HG03280 (cell line): ENCODE measurements at regions not wholly inside any gene's neighbourhood (a gene's known extent, or its start where the extent isn't known, plus 50 kb on each side); places are given as distances from the start of the nearest gene placed in this dataset.
"Not testable (repeated sequence)": the region's sequence is repeated elsewhere in the genome, so short reads cannot be mapped to it uniquely, and the experiment has no call there.

ENCODE experiments used
- ATAC-seq: cut with Tn5 transposase; IDR thresholded peaks from one replicate; pipeline ENCODE4 v1.9.1; 2021; ENCODE audit warnings: mild to moderate bottlenecking, moderate library complexity; ENCODE audit not compliant: unreplicated experiment

DNA sequence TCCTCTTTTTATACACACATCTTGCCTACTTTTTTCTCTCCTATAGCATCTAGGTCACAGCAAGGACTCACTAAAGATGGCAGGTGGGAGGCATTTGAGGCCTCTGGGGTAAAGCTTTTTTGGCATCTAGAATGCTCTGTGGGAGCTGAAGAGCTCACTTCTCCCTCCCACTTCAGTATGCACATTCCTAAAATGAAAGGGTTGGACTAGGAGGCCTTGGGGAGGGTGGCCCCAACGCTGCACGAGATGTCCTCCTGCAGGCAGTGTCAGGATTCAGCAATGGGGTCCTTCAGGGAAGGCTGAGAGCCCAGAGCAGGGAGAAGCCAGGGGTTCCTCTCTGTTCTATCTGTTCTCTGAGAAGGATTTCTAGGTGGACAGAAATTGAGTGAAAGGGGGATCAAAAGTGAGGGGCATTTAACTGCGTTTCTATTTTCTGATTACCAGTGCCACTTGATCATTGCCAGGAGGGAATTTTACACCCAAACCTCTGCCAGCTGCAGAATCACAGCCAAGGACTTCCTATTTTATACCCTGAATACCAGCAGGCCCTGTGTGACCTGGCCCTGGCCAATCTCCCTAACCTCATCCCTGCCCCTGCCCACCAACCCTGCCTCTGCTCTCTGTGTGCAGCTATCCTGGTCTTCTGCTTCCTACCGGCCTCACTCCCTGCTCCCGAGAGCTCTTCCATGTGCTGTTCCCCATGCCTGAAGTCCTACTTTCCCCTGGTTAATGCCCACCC is 186.2 kb downstream of the CYP26B1 start:
- no peak for ATAC-seq

DNA sequence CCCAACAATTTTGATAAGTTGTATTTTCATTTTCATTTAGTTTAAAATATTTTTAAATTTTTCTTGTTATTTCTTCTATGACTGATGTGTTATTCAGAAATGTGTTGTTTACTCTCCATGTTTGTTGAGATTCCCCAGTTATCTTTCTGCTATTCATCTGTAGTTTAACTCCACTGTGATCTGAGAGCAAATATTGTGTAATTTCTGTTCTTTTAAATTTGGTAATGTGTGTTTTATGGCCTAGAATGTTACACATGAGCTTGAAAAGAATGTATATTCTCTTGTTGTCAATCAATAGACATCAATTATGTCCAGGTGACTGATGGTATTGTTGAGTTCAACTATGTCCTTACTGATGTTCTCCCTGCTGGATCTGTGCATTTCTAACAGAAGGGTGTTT is 188.2 kb downstream of the CYP26B1 start:
- ATAC-seq: no peak

DNA sequence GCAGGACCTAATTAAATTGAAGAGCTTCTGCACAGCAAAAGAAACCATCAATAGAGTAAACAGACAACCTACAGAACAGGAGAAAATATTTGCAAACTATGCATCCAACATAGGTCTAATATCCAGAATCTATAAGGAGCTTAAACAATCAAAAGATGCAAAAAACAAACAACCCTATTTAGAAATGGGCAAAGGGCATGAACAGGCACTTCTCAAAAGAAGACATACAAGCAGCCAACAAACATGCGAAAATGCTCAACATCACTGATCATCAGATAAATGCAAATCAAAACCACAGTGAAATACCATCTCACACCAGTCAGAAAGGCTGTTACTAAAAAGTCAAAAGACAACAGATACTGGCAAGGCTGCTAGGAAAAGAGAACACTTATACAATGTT is 189.2 kb downstream of the CYP26B1 start:
- not testable (repeated sequence) for ATAC-seq

DNA sequence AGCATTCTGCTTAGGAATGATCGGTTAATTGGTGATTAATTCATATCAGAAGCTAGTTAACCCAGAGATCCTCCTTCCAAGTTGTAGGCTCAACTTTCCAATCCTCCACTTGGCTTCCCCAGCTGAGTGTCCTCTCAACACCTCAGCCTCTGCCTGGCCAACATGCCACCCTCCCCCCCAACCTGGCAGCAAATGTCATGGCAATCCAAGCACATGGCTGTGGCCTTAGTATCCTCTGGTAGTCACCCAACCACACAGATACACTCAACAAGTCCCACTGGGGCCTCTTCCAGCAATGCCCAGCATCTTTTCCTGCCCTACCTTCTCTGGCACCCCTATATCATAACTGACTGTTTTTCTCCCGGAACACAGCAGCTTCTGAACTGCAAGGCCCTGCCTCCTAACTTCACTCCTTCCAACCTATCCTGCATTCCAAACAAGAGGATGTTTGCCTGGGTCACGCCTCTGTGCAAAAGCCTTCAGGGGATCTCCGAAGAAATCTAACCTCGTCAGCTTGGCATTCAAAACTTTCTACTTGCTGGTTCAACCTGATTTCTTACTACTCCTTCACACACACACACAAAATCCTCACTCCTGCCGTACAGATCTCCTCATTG is 195.0 kb downstream of the CYP26B1 start:
- no peak for ATAC-seq

GRCh38 chr2:71951718-71952404 is 195.8 kb downstream of the CYP26B1 start:
- no peak for ATAC-seq

DNA sequence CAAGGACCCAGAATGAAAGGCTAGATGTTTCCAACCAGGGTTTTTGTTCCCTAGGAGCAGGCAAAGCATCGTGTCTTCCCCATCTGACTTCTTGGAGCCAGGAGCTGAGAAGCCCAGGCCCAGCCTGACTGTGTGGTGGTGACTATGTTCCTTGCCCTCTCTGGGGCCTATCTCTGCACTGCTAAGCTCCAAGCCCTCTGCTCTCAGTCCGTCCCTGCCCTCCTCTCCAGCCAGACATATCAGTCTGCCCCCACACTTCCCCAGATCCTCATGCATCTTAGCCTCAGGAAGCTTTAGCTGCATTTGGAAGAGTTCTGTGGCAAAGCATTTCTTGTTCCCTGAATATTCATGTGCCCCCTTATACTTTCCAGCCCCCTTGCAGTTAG is 196.6 kb downstream of the CYP26B1 start:
- no peak for ATAC-seq

DNA sequence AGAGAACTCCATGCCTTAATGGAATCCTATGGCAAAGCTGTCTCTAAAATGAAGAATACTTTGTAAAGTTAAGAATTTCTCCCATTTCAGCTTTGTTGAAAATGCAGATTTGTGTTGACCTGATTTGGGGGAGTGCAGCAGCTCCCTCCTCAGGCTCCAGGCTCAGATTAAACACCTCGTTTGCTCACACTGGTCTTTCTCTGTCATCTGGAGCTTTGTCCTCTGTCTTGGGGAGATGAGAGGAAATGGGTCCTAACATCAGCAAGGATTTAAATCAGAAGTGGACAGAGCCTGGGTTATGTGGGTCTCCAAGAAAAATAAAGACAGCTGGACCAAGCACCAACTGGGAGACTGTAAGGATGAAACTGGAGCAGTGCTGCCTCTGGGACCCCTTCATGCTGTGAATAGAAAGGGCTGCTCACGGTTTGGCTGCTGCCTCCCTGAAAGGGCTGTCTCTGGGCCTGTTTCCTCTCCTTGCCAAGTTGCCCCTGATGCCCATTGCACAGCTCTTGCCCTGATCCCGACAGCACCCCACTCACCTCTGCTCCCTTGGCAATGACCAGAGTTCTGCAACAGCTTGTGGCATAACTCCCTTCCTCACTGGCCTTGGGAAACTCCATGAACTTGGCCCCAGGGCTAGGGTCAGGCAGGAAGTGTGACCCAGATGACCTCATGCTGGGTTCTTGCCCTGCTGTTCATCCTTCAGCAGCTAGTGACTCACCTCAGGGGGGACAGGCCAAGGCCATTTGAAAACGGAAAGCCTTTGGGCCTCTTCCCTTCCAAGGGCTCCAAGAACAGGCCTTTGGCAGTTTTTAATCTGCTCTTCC is 197.2 kb downstream of the CYP26B1 start:
- ATAC-seq: no peak

GRCh38 chr2:71949537-71949798 is 198.2 kb downstream of the CYP26B1 start:
- ATAC-seq: no peak

DNA sequence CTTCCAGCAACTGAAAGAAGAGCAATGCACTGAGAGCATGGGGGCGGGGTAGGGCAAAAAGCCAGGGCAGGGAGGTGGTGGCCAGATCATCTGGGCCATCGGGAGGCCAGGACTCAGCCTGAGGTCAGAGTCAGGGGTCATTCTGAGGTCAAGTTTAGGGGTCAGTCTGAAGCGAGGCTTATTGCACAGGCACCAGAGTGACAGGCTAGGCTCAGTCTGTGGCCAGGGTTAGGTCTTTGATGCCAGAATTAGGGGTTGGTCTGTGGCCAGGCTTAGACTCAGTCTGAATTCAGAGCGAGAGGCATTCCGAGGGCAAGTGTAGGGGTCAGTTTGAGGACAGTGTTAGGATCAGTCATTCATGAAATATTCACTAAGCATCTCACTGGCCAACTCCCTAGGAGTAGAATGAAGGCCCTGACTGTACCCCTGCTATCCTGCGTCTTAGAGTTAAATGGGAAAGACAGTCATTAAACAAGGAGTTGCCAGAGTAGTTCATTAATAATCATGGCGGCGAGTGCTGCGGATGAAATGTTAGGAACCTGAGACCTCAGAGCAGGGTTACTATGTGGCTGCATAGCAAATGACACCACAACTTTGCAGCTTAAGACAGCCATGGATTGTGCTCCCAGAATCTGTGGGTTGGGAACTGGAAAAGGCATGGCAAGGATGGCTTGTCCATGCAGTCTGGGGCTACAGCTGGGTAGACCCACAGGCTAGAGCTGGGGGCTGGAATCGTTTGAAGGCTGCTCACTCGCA is 198.7 kb downstream of the CYP26B1 start:
- no peak for ATAC-seq

DNA sequence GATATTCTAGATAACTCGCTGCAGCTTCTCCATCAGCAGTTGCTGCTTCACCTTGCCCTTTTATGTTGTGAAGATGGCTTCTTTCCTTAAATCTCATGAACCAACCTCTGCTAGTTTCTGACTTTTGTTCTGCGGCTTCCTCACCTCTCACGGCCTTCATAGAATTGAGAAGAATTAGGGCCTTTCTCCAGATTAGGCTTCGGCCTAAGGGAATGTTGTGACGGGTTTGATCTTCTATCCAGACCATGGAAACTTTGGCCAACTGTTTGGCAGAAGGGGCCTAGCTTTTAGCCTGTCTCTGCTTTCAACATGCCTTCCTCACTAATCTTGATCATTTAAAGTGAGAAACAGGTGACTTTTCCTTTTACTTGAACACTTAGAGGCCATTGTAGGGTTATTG is 199.9 kb downstream of the CYP26B1 start:
- no peak for ATAC-seq

DNA sequence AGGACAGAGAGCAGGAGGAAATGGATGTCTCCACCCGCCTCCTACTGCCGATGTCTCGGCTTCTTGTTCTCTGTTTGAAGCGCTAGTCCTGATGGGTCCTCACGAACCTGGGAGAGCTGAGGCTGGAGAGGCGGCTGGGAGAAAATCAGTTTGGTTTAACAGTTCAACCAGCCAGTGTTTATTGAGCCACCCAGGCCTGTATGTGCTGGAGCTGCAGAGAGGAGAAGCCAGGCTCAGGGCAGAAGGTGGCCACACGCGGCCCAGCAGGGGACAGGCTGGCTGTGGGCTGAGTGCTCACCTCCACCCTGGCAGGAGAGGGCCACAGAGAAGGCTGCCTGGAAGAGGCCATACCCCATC is 202.1 kb downstream of the CYP26B1 start:
- no peak for ATAC-seq

GRCh38 chr2:71944806-71945602 is 202.7 kb downstream of the CYP26B1 start:
- no peak for ATAC-seq

GRCh38 chr2:71944183-71944550 is 203.5 kb downstream of the CYP26B1 start:
- ATAC-seq: no peak

DNA sequence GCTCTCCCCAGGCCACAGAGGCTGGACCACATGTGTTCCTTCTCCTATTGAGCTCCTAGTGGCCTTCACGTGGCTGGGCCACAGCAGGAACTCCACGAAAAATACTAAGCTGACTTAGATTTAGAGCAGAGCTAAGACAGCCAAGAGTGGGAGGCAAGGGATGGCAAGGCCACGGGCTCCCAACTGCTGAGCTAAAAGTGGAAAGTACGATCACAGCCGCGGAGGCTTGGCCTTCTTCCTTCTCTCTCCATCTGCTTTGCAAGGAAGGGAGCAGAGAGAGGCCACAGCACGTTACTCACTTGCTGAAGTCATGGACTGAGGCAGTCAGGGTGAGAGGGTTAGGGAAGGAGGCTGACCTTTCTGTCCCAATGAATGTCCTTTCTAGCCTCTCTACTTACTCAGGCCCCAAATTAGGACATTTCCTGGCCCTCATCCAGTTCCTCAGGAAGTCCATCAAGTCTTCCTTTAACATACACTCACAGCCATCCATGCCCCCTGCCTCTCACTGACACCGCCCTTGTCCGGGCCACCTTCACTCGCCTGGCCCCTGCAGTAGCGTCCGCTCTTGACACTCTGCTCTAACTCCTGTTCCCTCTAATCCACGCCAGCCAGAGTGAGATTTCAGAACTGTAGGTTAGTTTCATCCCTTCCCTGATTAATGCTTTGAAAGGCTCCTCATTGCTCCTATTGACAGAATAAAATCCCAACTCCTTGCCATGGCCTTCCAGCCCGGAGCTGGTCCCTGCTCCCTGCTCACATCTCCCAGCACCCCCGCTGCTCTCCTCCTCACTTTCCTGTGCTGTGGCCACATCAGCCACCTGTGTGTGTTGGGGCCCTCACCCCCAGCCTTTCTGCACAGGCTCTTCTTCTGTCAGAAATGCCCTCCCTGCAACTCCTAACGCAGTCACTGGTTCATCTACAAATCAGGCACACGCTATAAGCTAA is 204.2 kb downstream of the CYP26B1 start:
- ATAC-seq: no peak

- no peak for ATAC-seq
These were observed 205.7 kb downstream of the CYP26B1 start for GRCh38 chr2:71941726-71942525.

DNA sequence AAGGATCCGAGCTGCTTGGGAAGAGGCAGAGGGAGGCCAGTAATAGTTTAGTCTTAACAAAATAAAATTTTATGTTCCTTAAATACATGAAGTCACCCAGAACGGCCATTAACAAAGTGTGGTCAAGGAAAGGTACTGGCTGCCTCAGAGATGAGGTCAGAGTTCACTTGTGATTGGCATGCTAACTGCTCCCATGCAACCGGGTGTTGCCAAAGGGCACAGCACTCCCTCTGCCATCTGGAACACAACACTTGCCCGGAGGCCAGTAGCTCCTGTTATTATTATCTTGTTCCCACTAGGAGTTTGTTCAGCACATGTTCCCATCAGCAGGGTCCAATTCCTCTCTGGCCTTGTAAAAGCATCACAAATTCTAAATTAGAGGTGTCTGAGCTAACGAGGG is 207.0 kb downstream of the CYP26B1 start:
- no peak for ATAC-seq

GRCh38 chr2:71939588-71940535 is 207.8 kb downstream of the CYP26B1 start:
- no peak for ATAC-seq
